Neural progenitor cell (in vitro differentiated cells): ENCODE measurements at regions not wholly inside any gene's neighbourhood (a gene's known extent, or its start where the extent isn't known, plus 50 kb on each side); places are given as distances from the start of the nearest gene placed in this dataset.

Experiments
- EZH2 ChIP-seq: fragments of 200-600 bp; sonication (generic); IDR thresholded peaks from 2 replicates; pipeline ENCODE4 v1.6.1; 2017; ENCODE audit warnings: antibody characterized with exemption, mild to moderate bottlenecking, moderate library complexity
- EZH2phosphoT487 ChIP-seq: fragments of 200-600 bp; sonication (generic); IDR thresholded peaks from 2 replicates; pipeline ENCODE4 v1.6.1; 2017; ENCODE audit warnings: antibody characterized with exemption
- TF ChIP-seq, protein P1 (sequence below): fragments of 200-600 bp; sonication (generic); IDR thresholded peaks from 2 replicates; pipeline ENCODE4 v1.5.1; 2017; ENCODE audit warnings: antibody characterized with exemption, mild to moderate bottlenecking

DNA sequence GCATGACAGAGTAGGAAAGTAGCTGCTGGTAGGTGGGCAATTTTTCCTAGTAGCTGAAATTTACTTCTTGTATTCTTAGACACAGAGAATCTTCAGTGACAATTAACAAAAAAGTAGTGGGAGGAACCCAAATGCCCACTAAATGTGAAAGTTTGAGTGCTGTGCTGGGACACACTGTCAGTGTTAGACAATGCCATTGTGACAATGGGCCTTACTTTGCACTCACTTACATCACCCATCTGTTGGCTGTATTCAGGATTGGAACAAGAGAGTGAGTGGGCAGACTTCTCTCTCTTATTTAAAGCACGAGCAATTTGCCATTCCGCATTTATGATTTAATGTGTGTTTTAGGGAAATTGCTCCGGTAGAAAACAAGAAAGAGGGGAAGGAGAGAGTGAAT lies 662.5 kb downstream of the CBLN4 start:
- TF ChIP-seq, protein P1, sequence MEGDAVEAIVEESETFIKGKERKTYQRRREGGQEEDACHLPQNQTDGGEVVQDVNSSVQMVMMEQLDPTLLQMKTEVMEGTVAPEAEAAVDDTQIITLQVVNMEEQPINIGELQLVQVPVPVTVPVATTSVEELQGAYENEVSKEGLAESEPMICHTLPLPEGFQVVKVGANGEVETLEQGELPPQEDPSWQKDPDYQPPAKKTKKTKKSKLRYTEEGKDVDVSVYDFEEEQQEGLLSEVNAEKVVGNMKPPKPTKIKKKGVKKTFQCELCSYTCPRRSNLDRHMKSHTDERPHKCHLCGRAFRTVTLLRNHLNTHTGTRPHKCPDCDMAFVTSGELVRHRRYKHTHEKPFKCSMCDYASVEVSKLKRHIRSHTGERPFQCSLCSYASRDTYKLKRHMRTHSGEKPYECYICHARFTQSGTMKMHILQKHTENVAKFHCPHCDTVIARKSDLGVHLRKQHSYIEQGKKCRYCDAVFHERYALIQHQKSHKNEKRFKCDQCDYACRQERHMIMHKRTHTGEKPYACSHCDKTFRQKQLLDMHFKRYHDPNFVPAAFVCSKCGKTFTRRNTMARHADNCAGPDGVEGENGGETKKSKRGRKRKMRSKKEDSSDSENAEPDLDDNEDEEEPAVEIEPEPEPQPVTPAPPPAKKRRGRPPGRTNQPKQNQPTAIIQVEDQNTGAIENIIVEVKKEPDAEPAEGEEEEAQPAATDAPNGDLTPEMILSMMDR = no peak
- no peak for TF ChIP-seq EZH2
- no peak for TF ChIP-seq EZH2phosphoT487
